Type B pancreatic cell (in vitro differentiated cells): ENCODE measurements at regions not wholly inside any gene's neighbourhood (a gene's known extent, or its start where the extent isn't known, plus 50 kb on each side); places are given as distances from the start of the nearest gene placed in this dataset.

Experiments used
- DNase-seq: peaks from one replicate; pipeline ENCODE4 v3.0.0; 2021; ENCODE audit warnings: mixed read lengths; ENCODE audit not compliant: unreplicated experiment; ENCODE audit errors: extremely low spot score
- H3K27ac Mint-ChIP-seq: 2 replicates; pipeline ENCODE4 v1.8.0; 2021; ENCODE audit warnings: mild to moderate bottlenecking, mixed read lengths
- H3K27me3 Mint-ChIP-seq: 2 replicates; pipeline ENCODE4 v1.8.0; 2021; ENCODE audit warnings: mixed read lengths
- H3K36me3 Mint-ChIP-seq: 2 replicates; pipeline ENCODE4 v1.8.0; 2021; ENCODE audit warnings: mixed read lengths
- H3K4me1 Mint-ChIP-seq: one replicate; pipeline ENCODE4 v1.8.0; 2021; ENCODE audit warnings: mixed read lengths; ENCODE audit not compliant: unreplicated experiment
- H3K4me3 Mint-ChIP-seq: 2 replicates; pipeline ENCODE4 v1.8.0; 2021; ENCODE audit warnings: mild to moderate bottlenecking, mixed read lengths
- H3K9me3 Mint-ChIP-seq: 2 replicates; pipeline ENCODE4 v1.8.0; 2021; ENCODE audit warnings: mixed read lengths
- TF ChIP-seq, protein P1 (sequence below): fragments of 200-600 bp; sonication (generic); conservative IDR thresholded peaks from 2 replicates; pipeline ENCODE4 v1.5.0; 2021; ENCODE audit warnings: antibody characterized with exemption, mild to moderate bottlenecking

DNA sequence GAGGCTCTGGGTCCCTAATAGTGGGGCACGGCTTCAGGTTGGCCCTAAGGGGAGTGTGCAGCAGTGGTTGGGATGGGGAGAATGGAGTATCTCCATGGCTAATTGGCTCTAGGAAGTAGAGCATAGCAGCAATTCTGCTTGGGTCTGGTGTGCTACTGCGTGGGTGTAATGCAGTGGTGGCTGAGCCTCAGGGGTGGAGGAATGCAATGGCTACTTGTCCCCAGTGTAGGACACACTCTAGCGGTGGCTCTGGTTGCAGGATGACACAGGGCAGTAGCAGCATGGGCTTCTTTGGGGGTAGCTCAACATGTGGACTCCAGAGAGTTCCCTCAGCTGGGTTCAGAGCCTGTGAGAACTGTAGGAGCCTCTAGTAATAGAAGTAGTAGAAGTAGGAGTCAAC is 91.2 kb upstream of the FAM78B start:
- Mint-ChIP-seq H3K27me3 (no peaks in the 10 kb centered on the region), H3K4me1 (no peaks in the 10 kb centered on the region), H3K27ac (no peak overlapping the region), H3K9me3 (no peaks in the 10 kb centered on the region), H3K36me3 (no peaks in the 10 kb centered on the region), H3K4me3 (no peak overlapping the region)
- DNase-seq = no peak
- TF ChIP-seq, protein P1, sequence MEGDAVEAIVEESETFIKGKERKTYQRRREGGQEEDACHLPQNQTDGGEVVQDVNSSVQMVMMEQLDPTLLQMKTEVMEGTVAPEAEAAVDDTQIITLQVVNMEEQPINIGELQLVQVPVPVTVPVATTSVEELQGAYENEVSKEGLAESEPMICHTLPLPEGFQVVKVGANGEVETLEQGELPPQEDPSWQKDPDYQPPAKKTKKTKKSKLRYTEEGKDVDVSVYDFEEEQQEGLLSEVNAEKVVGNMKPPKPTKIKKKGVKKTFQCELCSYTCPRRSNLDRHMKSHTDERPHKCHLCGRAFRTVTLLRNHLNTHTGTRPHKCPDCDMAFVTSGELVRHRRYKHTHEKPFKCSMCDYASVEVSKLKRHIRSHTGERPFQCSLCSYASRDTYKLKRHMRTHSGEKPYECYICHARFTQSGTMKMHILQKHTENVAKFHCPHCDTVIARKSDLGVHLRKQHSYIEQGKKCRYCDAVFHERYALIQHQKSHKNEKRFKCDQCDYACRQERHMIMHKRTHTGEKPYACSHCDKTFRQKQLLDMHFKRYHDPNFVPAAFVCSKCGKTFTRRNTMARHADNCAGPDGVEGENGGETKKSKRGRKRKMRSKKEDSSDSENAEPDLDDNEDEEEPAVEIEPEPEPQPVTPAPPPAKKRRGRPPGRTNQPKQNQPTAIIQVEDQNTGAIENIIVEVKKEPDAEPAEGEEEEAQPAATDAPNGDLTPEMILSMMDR = no peak

DNA sequence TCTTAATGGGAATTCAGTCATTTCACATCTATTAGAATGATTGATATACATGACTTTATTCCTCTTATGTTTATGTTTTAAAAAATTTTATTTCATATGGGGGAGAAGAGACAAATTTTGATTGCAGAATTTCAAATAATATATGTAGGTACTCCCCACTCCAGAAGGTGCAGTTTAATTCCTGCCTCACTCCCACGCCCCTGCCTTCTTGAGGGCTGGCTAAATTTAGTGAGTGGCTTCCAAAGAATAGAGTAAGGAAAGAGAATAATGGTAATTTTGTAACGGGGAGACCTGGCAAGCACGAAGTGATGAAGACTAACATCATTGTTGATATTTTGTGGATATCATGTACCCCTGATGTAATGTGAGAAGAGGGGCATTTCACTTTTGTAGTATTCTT is 94.7 kb upstream of the FAM78B start:
- H3K27ac Mint-ChIP-seq = no peak overlapping the region
- TF ChIP-seq, protein P1 = no peak
- no peaks in the 10 kb centered on the region for H3K27me3 Mint-ChIP-seq
- no peaks in the 10 kb centered on the region for H3K36me3 Mint-ChIP-seq
- H3K4me1 Mint-ChIP-seq = no peaks in the 10 kb centered on the region
- no peak for DNase-seq
- H3K9me3 Mint-ChIP-seq = no peaks in the 10 kb centered on the region
- H3K4me3 Mint-ChIP-seq = no peak overlapping the region

DNA sequence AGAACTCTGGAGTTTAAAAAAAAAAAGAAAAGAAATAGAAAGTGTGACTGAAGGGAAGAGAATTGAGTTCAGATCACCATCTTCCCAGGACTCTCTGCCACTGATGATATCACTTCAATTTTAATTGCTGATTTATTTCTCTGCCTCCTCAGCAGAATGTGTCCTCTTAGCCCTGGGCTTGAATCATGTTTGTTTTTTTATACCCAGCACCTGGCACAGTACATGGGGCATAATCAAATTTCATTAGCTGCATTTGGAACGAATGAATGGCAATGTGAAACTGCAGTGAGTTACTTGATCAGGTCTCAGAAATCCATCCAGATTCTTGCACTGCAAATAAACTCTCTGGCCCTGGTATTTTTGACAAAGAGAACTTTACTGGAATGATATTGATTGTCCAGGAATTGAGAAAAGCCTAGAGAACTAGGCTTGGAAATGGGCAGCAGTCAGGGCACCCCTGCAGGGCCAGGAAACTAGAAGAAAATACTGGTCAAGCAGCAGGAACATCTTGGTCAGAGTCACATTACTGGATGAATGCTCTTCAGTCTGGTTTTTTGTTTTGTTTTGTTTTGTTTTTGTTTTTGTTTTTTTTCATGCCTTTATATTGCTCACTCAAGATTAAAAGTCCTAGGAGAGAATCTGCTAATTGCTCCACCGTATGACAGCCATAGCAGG is 103.8 kb upstream of the FAM78B start:
- Mint-ChIP-seq H3K9me3 (no peaks in the 10 kb centered on the region), H3K27ac (no peak overlapping the region), H3K27me3 (no peaks in the 10 kb centered on the region), H3K4me1 (no peaks in the 10 kb centered on the region), H3K4me3 (no peak overlapping the region), H3K36me3 (no peaks in the 10 kb centered on the region)
- TF ChIP-seq, protein P1 = no peak
- DNase-seq = no peak

DNA sequence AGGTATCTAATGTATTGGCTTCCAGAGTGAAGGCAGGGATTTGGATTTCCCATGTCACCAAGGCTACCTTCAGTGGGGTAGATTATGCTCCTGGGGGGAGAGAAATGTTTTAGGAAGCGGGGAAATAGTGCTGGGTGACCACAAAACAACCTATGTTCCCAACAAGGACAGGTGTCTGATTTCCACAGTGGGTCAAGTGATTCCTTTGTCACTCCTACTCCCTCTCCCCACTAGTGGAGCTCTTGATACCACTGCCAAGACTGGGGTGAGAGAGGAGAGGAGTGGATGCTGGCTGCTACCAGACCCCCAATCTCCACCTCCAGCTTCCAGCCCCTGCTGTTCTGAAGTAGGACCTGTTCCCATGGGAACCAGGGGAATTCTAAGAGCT is 104.3 kb upstream of the FAM78B start:
- H3K36me3 Mint-ChIP-seq = no peaks in the 10 kb centered on the region
- H3K27me3 Mint-ChIP-seq = no peaks in the 10 kb centered on the region
- no peak overlapping the region for H3K4me3 Mint-ChIP-seq
- DNase-seq = no peak
- no peak overlapping the region for H3K27ac Mint-ChIP-seq
- H3K9me3 Mint-ChIP-seq = no peaks in the 10 kb centered on the region
- TF ChIP-seq, protein P1 = no peak
- no peaks in the 10 kb centered on the region for H3K4me1 Mint-ChIP-seq

DNA sequence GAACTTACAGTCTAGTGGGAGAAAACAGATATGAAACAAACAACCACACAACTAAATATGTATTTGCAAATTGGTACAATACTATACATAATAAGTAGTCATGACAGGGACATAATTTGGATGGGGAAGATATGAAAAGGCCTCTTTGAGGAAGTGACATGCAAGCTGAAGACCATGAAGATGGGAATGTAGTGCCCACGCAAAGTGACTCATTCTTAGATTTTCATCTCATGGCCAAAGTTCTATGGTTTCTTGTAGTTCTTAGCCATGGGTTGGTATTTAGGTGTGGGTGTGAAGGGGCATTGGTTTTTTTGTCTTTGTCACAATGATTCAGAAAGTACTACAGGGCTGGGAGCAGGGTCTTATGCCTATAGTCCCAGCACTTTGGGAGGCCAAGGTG is 105.4 kb upstream of the FAM78B start:
- Mint-ChIP-seq H3K4me3 (no peak overlapping the region), H3K9me3 (no peaks in the 10 kb centered on the region), H3K27ac (no peak overlapping the region), H3K36me3 (no peaks in the 10 kb centered on the region), H3K4me1 (no peaks in the 10 kb centered on the region), H3K27me3 (no peaks in the 10 kb centered on the region)
- DNase-seq = no peak
- TF ChIP-seq, protein P1 = no peak

DNA sequence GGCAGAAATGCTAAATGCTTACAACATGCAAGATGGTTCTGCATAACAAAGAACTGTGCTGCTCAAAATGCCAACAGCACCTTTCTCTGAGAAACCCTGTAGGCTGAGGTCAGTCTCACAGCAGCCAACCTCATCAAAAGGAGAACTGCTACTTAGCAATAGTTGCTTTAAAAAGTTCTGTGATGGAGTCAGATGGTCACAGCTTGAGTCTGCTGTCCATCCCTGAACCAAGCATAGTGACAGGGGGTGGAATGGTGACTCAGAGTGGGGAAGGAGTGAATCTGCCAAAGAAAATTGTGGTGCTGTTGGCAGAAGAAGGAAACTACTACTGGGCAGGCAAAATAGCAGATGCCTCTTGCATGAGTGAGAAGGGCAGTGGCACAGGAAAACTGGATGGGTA is 106.0 kb upstream of the FAM78B start:
- Mint-ChIP-seq H3K27me3 (no peaks in the 10 kb centered on the region), H3K27ac (no peak overlapping the region), H3K36me3 (no peaks in the 10 kb centered on the region), H3K4me1 (no peaks in the 10 kb centered on the region), H3K9me3 (no peaks in the 10 kb centered on the region), H3K4me3 (no peak overlapping the region)
- TF ChIP-seq, protein P1 = no peak
- DNase-seq = no peak
